ENCODE measurements at regions not wholly inside any gene's neighbourhood (a gene's known extent, or its start where the extent isn't known, plus 50 kb on each side); places are given as distances from the start of the nearest gene placed in this dataset.
"Not testable (repeated sequence)": the region's sequence is repeated elsewhere in the genome, so short reads cannot be mapped to it uniquely, and the experiment has no call there.

DNA sequence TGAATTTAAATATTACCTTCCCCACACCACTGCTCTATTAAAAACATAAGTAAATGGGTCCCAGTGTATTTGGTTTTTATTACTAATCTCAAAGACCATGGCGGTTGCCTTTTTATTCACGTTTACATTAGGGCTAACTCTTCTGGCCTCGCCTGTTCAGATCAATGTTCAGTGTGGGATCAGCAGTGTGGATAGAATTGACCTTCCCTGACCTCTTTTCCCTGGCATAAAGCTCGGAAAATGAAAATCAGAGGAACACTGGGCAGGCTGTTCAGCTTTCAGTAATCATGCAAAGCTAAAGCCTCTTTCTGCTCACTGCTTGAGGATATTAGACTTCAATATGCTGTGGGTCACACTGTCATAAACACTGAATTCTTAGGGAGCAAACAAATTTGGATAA, 422.6 kb upstream of the ONECUT1 start:
- DNase-seq (ENCODE audit: low read depth) = no peak

DNA sequence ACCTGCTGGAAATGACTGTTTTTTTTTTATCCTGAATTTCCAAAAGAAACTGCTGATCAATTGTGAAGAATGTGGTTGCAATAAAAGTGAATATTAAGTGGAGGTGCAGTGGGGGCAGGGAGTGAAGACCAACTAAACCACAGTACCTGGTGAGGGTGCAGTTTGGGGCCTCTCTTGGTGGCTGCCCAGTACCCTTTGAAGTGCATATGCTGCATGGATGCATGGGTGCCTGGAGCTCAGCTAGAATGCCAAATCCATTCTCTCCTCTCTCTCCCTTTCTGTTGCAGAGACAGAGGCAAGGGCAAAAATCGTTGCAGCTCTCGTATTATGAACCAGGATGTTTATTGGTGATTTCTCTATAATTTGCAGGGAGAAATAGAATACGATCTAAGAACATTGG, 420.5 kb upstream of the ONECUT1 start:
- no peak for DNase-seq (ENCODE audit: low read depth)

DNA sequence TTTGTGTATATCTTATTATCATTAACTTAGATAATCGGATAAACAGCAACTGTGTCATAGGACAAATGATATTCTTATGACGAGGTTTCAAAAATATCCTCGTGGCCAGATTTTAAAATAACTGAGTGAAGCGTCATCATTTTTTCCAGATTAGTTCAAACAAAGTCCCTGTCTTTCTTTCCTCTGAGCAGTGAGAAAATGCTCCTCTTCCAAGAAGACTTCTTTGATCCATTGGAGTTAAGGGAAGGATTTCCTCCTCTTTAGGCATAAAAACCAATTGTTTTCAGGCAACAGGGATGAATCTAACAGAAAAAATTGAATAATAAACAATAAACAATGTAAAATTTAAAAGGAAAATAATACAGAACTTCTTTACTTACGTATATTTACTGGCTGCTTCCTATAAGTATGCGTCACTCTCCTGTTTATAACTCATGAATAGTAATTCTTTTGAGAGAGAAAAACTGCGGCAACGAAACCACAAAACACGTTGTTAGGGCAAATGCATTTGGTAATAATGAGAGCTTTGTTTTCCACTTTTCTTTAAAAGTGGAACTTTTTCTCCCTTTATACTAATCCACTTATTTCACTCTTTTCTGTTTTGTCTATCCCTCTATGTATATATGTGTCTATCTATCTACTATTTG, 419.4 kb upstream of the ONECUT1 start:
- DNase-seq (ENCODE audit: low read depth) = no peak

DNA sequence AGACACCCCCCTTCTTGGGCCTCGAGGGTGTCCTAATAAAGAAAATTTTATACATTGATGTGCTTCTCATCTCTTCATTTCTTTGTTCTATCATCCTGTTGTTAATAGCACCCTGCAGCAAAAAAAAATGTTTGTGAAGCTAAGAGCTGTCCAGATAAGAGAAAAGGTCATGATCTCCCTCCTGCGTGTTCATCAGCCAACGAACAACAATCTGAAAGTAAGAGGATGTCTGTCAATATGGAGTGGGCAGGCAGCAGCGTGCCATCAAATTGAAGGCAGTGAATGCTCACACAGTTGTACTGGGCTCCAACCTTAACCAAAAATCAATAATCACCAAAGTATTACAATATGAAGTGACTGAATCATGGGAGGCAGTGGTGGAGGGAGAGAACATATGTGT, 418.6 kb upstream of the ONECUT1 start:
- no peak for DNase-seq (ENCODE audit: low read depth)

DNA sequence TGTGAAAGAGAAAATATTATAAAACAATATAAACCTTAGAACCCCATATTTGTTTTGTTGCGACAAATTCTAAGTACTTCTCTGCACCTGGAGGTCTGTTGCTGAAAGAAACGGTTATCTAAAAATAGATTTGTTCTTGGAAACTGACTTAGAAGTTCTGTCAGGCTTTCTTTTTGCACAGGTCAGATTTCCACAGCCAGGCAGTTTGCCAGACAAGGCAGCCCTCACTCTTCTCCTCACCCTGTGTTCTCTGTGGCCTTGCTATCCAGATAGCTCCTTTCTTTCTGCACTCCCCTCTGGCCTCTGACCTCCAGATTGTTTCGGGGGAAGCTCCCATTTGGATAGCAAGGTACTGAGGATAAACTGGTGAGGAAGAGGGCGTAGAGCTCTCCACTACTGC, 413.3 kb upstream of the ONECUT1 start:
- no peak for DNase-seq (ENCODE audit: low read depth)

DNA sequence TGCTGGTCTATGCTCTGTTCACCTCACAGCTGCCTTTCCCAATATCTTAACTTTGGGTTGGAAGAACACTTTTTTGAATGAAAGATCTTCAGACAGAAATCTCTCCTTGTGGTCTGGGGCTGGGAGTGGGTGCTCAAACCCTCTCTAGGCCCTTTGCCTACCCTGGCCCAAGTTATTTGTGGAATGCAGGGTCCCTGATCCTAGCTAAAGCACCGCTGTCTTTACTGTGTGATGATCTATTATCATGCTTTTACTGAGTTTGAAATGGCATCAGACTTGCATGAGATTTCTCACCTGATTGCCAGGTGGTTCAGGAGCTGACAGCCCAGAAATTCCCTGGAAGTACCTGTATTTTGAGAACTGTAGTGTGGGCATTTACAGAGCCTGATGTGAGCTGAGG, 412.7 kb upstream of the ONECUT1 start:
- DNase-seq (ENCODE audit: low read depth) = no peak

DNA sequence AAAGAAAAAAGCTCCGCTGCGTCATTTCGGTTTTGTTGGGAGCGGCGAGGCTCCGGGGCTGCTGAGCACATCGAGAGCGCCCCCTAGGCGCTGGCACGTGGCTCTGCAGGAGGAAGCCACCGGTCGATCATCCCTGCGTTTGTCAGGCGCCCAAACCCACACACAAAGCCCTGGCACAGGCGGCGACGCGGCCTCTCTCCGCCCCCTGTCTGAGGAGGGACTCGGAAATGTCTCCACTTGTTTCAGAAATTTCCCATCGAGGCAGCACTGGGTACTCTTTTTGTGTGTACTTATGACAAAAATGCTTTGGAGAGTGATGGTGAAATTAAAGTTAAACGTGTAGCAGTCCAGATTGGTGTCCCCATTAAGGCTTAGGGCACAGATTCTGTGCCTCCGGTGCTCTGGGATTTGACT, 407.3 kb upstream of the ONECUT1 start:
- DNase-seq (ENCODE audit: low read depth) = peak; percentile 14

DNA sequence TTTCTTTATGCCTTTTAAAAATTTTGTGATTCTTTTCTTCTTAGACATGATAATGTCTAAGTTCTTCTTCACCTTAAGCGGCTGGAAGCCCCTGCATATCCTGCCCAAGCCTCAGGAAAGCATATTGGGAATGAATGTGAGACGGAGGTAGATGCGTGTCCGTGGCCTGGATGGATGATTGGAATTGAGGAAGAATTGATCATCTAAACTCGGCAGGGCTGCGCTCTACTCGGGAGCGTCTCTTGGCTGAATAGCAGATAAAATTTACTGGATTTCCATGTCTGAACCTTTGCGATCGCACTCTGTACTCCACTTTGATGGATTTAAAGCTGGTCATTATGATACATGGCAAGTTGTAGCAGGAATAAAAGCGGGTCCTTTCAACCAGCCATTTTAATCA, 406.7 kb upstream of the ONECUT1 start:
- DNase-seq (ENCODE audit: low read depth) = no peak

DNA sequence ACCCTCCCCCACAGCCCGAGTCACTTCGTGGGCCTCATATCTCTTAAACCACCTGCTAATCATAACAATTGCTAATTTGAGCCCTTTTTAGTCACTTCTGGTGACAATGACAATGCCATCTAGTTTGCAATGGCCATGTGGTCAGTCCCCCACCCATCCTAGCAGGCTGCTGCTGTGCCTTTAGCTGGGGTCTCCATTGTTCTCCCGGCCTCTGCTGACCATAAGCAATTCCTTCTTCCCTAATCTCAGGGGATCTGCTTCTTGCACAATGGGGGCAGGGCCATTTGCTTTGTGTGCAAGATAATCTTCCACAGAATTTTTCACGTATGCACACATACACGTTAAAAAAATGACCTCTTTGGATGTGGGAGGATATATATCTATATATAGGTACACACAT, 406.1 kb upstream of the ONECUT1 start:
- no peak for DNase-seq (ENCODE audit: low read depth)

DNA sequence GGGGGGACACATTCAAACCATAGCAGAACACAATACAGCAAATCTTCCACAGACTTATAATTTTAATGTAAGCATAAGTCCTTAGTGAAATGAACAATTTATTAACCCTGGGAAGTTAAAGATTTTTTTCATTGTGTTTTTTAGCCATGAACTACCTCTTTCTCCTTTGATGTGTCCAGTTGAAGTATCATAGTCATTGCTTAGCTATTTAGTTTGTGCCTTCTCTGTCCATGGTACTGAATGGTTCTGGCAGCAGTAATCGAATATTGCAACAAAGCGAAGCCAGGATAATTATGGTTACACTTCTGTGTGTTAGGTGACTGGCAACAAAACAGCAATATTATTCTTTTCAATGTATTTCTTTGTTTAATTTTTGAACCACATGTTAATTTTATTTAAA, 403.0 kb upstream of the ONECUT1 start:
- DNase-seq (ENCODE audit: low read depth) = no peak

DNA sequence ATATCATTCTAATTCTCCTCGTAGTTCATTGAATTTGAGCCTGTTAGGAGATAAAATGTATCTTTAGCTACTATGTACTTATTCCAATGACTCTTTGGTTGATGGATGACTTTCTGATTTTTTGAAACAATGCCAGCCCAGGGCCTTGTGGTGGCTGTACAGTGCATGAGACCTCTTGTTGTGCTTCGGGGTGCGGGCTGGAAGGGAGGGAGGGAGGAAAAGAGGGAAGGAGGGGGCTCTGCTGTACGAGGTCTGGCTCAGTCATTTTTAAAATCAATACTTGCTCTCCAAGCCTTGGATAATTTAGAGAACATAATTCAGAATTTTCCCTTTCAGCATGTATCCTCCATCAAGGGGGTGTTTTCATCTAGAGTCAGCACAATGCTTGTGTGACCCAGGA, 399.7 kb upstream of the ONECUT1 start:
- DNase-seq (ENCODE audit: low read depth) = no peak

DNA sequence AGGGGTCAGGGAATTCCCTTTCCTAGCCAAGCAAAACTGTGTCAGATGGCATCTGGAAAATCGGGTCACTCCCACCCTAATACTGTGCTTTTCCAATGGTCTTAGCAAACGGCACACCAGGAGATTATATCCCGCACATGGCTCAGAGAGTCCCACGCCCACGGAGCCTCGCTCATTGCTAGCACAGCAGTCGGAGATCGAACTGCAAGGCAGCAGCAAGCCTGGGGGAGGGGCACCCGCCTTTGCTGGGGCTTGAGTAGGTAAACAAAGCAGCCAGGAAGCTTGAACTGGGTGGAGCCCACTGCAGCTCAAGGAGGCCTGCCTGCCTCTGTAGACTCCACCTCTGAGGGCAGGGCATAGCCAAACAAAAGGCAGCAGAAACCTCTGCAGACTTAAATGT, 393.3 kb upstream of the ONECUT1 start:
- DNase-seq (ENCODE audit: low read depth) = not testable (repeated sequence)

DNA sequence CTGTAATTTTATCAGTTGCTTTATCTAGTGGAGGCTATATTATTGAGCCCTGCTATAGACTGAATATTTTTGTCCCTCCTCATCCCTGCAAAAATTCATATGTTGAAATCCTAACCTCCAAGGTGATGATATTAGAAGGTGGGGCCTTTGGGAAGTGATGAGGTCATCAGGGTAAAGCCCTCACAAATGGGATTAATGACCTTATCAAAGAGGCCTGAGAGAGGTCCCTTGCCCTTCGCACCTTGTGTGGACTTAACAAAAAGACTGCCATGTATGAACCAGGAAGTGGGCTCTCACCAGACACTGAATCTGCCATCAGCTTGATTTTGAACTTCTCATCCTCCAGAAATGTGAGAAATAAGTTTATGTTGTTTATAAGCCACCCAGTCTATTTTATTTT, 381.4 kb upstream of the ONECUT1 start:
- DNase-seq (ENCODE audit: low read depth) = no peak

DNA sequence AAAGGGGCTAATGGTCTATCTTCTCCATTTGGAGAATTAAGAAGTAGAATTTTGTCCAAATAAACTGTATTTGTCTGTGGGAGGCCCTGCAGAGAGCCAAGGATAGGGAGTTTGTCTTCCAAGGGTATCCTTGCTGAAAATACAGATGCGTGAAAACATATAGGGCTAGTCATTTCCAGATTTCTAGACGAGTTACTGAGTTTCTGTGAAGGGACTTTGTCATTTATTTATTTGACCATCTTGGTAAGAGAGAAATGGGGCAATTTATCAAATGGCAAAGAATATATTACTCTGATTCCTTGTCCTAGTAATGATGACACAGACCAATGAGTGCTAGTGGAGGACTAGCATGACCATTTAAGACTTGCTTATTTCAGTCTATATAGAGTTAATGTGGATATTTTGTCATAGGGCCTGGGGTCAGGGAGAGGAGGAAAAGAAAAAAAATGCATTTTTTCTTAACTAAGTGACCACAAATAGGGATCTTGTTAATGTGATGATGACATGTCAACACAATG, 376.6 kb upstream of the ONECUT1 start:
- DNase-seq (ENCODE audit: low read depth) = no peak

DNA sequence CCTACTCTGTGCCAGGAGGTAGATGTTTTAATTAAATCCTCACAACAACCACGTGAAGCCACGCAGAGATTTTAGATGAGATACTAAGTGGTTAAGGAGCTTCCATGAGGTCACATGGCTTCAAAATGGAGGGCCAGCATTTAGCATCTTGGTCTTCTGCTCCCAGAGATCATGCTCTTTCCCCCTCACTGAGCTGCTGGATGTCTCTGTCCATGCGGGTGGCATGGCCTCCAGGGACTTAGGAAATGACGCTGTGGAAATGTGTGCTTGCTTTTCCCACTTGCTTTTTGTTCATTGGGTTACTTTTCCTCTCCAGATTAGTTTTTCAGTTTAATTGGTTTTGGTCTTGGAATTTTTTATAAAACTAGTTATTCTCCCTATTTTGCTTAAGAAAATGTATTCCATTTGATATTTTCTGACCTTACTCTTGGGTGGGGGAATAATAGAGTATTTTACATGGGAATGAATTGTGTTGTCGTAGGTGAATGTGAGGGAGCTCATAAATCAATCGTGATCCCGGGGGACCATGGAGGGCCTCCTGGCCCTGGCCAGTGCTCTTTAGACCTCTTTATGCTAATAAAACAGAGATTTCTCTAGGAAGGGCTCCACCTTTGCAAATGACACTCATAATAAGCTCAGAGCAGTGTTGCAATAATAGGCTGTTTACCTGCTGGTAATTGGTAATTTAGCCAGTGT, 376.0 kb upstream of the ONECUT1 start:
- DNase-seq (ENCODE audit: low read depth) = no peak

DNA sequence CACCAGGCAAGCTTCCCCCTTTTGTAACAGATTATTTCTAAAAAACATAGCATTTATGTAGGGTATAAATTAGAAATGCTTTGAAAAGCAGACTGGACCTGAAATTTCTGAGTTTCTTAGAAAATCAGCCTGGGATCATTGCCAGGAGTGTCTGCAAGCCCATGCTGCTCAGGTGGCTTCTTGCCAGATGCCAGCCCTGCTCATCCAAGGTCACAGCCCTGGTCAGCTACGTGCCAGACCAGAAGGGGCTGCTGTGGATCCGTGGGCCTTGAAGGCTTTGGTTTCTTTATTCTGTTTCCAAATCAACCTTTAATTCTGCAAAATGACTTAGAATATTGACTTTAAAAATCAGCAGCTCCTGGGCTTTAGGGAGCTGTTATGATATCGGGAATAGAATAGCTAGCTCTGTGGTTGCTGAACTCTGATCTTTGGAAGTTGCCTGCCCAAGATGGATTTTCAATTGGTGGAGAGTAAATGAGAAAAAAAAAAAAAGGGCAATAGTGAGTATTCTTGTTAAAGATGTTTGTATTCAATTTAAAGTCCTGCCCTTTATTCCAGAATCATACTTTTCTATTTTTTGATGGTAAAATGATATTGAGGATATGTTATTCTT, 370.1 kb upstream of the ONECUT1 start:
- DNase-seq (ENCODE audit: low read depth) = no peak

DNA sequence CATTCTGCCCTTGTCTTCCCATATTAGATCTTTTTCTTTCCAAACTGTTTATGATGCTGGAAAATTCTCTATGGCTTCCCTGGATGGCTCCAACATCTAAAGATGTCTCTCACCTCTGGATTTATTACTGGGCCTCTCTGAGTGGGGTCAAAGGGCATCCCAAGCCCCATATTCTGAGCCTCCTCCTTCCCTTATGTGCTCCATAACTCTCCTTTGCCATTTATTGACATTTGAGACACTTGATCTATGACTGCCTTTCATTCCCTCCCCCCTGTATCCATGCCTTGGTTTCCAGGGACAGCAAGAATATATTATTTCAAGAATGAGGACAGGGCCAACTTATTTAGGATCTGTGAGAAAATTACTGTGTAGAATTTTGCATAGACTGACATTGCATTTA, 369.3 kb upstream of the ONECUT1 start:
- DNase-seq (ENCODE audit: low read depth) = no peak

DNA sequence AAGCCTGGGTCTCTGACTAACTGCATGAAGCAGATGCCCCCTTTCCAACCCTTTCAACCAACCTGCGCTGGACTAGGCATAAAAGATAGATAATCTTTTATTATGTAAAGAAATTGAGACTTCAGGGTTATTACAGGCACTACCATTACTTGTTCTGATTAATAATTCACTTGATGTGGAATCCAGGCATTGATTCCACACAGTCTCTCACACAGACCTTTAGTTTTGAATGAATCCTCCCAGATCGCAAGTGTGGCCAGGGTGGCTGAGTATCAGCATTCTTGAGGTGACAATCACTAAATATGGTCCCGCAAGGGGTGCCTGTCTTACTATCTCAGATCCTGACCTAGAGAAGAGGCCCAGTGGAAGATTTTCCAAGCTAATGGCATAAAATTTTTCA, 368.9 kb upstream of the ONECUT1 start:
- no peak for DNase-seq (ENCODE audit: low read depth)

DNA sequence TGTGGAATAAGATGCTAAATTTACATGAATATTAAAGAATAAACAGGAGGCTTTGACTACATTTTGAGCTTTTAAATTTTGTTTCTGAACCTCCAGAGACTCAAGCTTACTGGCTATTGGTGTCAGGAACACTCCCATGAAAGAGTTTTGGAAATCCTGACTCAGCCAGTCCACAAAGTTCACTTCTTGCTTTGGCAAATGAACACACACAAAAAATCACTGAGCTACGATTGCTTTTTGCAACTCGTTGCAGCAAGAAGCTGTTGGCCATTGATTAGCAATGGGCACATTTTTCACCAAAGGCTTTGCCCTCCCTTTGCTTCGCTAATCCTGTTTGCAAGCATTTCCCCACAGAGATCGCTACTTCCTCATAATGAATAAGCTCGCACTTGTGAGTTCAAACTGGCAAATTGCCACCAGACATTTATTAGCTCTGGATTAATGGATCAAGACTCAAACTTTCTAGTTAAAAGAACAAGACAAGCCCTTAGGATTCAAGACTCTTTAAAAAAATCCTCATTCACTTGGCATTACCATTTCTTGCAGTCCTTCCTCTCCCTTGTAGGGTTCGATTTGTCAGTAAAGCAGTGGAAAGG, 343.2 kb upstream of the ONECUT1 start:
- DNase-seq (ENCODE audit: low read depth) = no peak

DNA sequence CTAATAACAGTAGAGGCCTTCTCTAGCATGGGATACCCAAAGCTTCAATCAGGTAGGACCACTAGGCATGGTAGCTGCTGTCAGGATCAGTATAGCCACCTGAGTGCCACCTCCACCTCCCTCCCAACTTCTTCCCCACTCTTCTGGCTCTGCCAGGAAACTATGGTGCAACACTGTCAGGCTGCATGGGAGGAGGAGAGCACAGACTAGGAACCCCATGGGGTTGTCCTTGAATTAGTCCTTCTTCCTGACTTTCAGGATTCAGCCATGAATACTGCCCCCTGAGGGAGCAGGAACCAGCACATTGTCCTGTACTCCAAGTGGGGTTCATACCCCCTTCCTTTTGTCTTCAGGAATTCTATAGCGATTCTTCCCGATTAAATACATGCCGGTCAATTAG, 340.8 kb upstream of the ONECUT1 start:
- no peak for DNase-seq (ENCODE audit: low read depth)

DNA sequence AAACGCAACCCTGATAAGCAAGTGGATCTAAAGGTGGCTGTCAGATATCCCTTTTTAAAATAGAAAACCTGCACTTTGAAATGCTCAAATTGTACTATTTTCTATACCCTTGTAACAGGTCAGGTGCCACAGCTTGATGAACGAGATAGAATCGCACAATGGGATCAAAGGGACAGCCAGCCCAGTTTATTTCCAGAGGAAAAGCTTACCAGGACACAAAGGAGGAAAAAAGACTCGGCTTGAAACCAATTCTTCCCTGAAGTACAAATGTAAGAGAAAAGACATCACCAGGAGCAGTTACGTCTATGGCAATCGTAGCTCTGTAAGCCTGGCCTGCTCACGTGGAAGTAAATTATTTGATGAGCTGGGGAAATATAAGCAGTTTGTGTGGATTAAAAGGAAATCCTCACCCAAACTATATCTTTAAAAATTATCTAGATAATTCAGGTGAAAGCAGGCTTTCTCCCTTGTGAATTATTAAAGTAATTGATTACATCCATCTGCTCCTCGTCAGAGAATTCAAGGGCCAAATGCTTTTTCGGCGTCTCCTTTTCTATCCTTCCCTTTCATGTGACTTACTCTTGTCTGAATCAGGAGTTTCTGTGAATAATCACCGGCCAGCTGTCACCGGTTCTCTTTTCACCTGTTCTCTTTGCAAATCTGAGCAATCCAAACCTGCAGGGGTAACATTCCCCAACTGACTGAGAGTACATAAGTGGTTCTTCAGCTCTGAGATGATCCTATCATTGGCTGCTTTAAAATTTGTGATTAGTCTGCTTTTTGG, 339.2 kb upstream of the ONECUT1 start:
- DNase-seq (ENCODE audit: low read depth) = no peak

DNA sequence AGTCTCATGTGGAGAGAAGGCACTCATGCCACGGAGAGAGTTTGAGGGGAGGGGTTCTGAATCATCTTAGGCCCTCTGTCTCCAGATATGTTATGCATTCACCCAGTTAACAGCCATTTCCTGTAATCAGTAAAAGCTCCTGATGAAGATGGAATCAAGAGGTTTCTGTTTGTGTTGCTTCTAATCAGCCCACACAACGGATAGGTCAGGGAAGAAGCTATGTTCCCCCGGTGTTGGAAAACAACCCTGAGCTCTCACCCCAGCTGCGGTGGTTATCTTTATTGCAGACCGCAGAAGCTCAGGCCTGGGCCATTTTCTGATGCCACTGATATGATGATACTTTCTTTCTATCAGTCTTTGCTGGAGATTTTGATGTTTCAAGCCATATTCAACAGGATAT, 338.5 kb upstream of the ONECUT1 start:
- no peak for DNase-seq (ENCODE audit: low read depth)
